ENCODE measurements at regions not wholly inside any gene's neighbourhood (a gene's known extent, or its start where the extent isn't known, plus 50 kb on each side); places are given as distances from the start of the nearest gene placed in this dataset.

DNA sequence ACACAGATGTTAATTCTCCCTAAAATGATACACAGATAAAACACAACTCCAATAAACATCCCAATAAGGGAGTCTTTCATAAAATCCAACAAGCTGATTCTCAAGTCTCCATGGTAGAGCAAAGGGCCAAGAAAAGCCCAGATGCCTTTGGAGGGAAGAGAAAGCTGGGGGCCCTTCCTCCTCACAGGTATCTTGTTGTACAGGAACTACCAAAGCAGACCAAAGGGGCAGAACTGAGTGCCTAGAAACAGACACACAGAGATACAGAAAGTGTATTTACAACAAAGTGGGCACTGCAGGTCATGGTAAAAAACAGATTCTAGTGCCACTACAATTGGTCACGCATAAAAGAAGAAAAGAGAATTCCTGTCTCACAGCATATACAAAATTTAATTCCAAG is 87.2 kb upstream of the NSMCE3 start:
- TF ChIP-seq CTCF (IDR thresholded peaks at IDR 0.05), result no peak
- no peak for TF ChIP-seq POLR2A (IDR thresholded peaks at IDR 0.05)
- no peak for TF ChIP-seq POLR2AphosphoS5 (IDR thresholded peaks at IDR 0.05; ENCODE audit: insufficient read depth in 1 of 2, low read depth in 1 of 2)

Data from vagina (tissue), 2 donors.